ENCODE measurements at regions not wholly inside any gene's neighbourhood (a gene's known extent, or its start where the extent isn't known, plus 50 kb on each side); places are given as distances from the start of the nearest gene placed in this dataset.

- Histone ChIP-seq H3K9me3 (ENCODE audit: control insufficient read depth in 2 of 2, insufficient read depth in 1 of 2, low read depth in 1 of 2, low read length in 1 of 2) (no peaks in the 10 kb centered on the region), H3K27me3 (ENCODE audit: control insufficient read depth in 1 of 2, insufficient read depth in 2 of 2, low read length in 2 of 2) (no peaks in the 10 kb centered on the region), H3K36me3 (ENCODE audit: control insufficient read depth in 2 of 2, insufficient read depth in 2 of 2, low read length in 1 of 2) (no peaks in the 10 kb centered on the region), H3K27ac (ENCODE audit: low read depth in 2 of 2, low read length in 1 of 2) (no peak overlapping the region), H3K4me3 (ENCODE audit: low read depth in 1 of 2, low read length in 2 of 2) (no peak overlapping the region), H3K4me1 (ENCODE audit: control insufficient read depth in 2 of 2, insufficient read depth in 2 of 2, low read length in 1 of 2) (peaks cover 2 to 17% of the 10 kb centered on the region in 2 donors)
- 72 to 78% methylated on average over 22 of the region's 22 CpGs for WGBS, 2 donors
Observed at GRCh38 chr16:54344646-54345630, 58.4 kb upstream of the IRX3 start.

GRCh38 chr16:54342966-54343365 is 56.4 kb upstream of the IRX3 start:
- H3K27ac ChIP-seq (ENCODE audit: low read depth in 2 of 2, low read length in 1 of 2), result peak overlapping the region; percentile 94 to 99
- 78 to 82% methylated on average over 5 of the region's 5 CpGs for WGBS, 2 donors
- H3K9me3 ChIP-seq (ENCODE audit: control insufficient read depth in 2 of 2, insufficient read depth in 1 of 2, low read depth in 1 of 2, low read length in 1 of 2), result no peaks in the 10 kb centered on the region
- peaks cover 2 to 18% of the 10 kb centered on the region in 2 donors for H3K4me1 ChIP-seq (ENCODE audit: control insufficient read depth in 2 of 2, insufficient read depth in 2 of 2, low read length in 1 of 2)
- no peak overlapping the region for H3K4me3 ChIP-seq (ENCODE audit: low read depth in 1 of 2, low read length in 2 of 2)
- no peaks in the 10 kb centered on the region for H3K36me3 ChIP-seq (ENCODE audit: control insufficient read depth in 2 of 2, insufficient read depth in 2 of 2, low read length in 1 of 2)
- no peaks in the 10 kb centered on the region for H3K27me3 ChIP-seq (ENCODE audit: control insufficient read depth in 1 of 2, insufficient read depth in 2 of 2, low read length in 2 of 2)

GRCh38 chr16:54341892-54342776 is 55.5 kb upstream of the IRX3 start:
- peaks cover 2 to 18% of the 10 kb centered on the region in 2 donors for H3K4me1 ChIP-seq (ENCODE audit: control insufficient read depth in 2 of 2, insufficient read depth in 2 of 2, low read length in 1 of 2)
- H3K27me3 ChIP-seq (ENCODE audit: control insufficient read depth in 1 of 2, insufficient read depth in 2 of 2, low read length in 2 of 2), result no peaks in the 10 kb centered on the region
- H3K4me3 ChIP-seq (ENCODE audit: low read depth in 1 of 2, low read length in 2 of 2), result no peak overlapping the region
- H3K36me3 ChIP-seq (ENCODE audit: control insufficient read depth in 2 of 2, insufficient read depth in 2 of 2, low read length in 1 of 2), result no peaks in the 10 kb centered on the region
- H3K27ac ChIP-seq (ENCODE audit: low read depth in 2 of 2, low read length in 1 of 2), result peak overlapping the region; percentile 94 to 99
- H3K9me3 ChIP-seq (ENCODE audit: control insufficient read depth in 2 of 2, insufficient read depth in 1 of 2, low read depth in 1 of 2, low read length in 1 of 2), result no peaks in the 10 kb centered on the region
- WGBS, 2 donors, result 46 to 58% methylated on average over 16 of the region's 16 CpGs

GRCh38 chr16:54340531-54340930 is 53.9 kb upstream of the IRX3 start:
- no peaks in the 10 kb centered on the region for H3K27me3 ChIP-seq (ENCODE audit: control insufficient read depth in 1 of 2, insufficient read depth in 2 of 2, low read length in 2 of 2)
- H3K4me3 ChIP-seq (ENCODE audit: low read depth in 1 of 2, low read length in 2 of 2), result no peak overlapping the region
- 40 to 44% methylated on average over 5 of the region's 5 CpGs for WGBS, 2 donors

GRCh38 chr16:54336631-54337204 is 50.1 kb upstream of the IRX3 start:
- peaks cover 0 to 8% of the 10 kb centered on the region in 2 donors for H3K4me1 ChIP-seq (ENCODE audit: control insufficient read depth in 2 of 2, insufficient read depth in 2 of 2, low read length in 1 of 2)

More at GRCh38 chr16:54340531-54340930, 53.9 kb upstream of the IRX3 start:
- Histone ChIP-seq H3K36me3 (ENCODE audit: control insufficient read depth in 2 of 2, insufficient read depth in 2 of 2, low read length in 1 of 2) (no peaks in the 10 kb centered on the region), H3K27ac (ENCODE audit: low read depth in 2 of 2, low read length in 1 of 2) (peak overlapping the region; percentile 47 to 84), H3K4me1 (ENCODE audit: control insufficient read depth in 2 of 2, insufficient read depth in 2 of 2, low read length in 1 of 2) (peaks cover 2 to 18% of the 10 kb centered on the region in 2 donors), H3K9me3 (ENCODE audit: control insufficient read depth in 2 of 2, insufficient read depth in 1 of 2, low read depth in 1 of 2, low read length in 1 of 2) (no peaks in the 10 kb centered on the region)

More at GRCh38 chr16:54336631-54337204, 50.1 kb upstream of the IRX3 start:
- 30 to 45% methylated on average over 3 of the region's 4 CpGs for WGBS, 2 donors
- Histone ChIP-seq H3K36me3 (ENCODE audit: control insufficient read depth in 2 of 2, insufficient read depth in 2 of 2, low read length in 1 of 2) (no peaks in the 10 kb centered on the region), H3K27ac (ENCODE audit: low read depth in 2 of 2, low read length in 1 of 2) (no peak overlapping the region), H3K4me3 (ENCODE audit: low read depth in 1 of 2, low read length in 2 of 2) (no peak overlapping the region), H3K9me3 (ENCODE audit: control insufficient read depth in 2 of 2, insufficient read depth in 1 of 2, low read depth in 1 of 2, low read length in 1 of 2) (no peaks in the 10 kb centered on the region), H3K27me3 (ENCODE audit: control insufficient read depth in 1 of 2, insufficient read depth in 2 of 2, low read length in 2 of 2) (no peaks in the 10 kb centered on the region)
